HG03457 (cell line): ENCODE measurements at regions not wholly inside any gene's neighbourhood (a gene's known extent, or its start where the extent isn't known, plus 50 kb on each side); places are given as distances from the start of the nearest gene placed in this dataset.

Source experiments
- ATAC-seq: cut with Tn5 transposase; IDR thresholded peaks from one replicate; pipeline ENCODE4 v1.9.1; 2021; ENCODE audit warnings: moderate number of reproducible peaks; ENCODE audit not compliant: unreplicated experiment

GRCh38 chr1:190540366-190540765 lies 62.7 kb upstream of the BRINP3 start:
- ATAC-seq, result no peak

DNA sequence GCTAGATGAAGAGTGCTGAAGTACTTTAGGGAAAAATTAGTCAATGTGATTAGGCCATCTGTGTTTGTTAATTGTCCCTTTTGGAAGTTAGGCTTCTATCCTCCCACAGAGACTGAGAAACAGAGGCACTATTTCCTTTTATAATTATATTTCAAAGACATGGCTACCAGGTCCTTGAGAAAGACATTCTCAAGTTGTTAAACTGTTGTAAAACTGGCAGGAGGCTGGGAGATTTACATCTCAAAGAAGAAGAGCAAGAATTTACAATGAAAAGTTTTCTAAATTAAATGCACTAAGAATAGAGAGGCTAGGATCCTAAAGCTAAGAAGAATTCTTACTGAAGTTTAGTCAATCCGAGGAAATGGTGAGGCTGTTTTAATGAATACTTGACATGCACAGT lies 74.0 kb upstream of the BRINP3 start:
- no peak for ATAC-seq

GRCh38 chr1:190560161-190560681 lies 82.6 kb upstream of the BRINP3 start:
- ATAC-seq, result no peak

DNA sequence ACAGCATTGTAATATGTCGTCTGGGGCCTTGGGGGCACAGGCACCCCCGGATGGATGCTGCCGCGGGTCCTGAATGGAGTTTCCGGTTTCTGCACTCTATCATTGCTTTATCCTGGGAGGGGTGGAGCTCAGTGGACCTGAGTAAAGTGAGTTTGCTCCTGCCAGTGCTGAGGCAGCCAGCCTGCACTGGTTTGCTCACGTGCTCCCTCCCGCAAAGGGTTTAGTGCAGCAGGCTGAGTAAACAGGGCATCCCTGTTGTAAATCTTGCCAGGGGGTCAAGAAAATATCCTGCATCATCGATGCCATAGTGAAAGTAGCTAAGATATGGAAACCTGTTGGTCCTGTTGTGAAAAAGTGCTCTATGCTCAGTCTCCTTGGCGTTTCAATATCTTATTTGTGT lies 85.6 kb upstream of the BRINP3 start:
- ATAC-seq, result no peak

DNA sequence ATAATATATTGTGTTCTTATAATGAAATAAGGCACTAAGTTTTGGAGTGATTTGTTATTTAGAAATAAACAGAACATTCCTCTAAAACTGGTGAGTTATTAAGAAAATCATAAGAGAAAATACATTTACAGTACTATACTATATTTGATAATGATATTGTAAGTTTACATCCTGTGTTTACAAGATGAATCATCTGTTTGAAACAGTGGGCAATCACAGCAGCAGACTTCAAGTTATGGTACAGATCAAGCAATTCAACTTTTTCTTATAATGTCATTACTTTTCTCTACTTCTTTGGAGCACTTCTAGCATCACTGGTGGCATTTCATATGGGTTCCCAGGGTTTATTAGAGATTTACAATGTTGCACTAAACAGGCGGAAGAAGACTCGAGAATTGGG lies 86.5 kb upstream of the BRINP3 start:
- no peak for ATAC-seq

- no peak for ATAC-seq
These were observed 100.4 kb upstream of the BRINP3 start for GRCh38 chr1:190578017-190578416.

DNA sequence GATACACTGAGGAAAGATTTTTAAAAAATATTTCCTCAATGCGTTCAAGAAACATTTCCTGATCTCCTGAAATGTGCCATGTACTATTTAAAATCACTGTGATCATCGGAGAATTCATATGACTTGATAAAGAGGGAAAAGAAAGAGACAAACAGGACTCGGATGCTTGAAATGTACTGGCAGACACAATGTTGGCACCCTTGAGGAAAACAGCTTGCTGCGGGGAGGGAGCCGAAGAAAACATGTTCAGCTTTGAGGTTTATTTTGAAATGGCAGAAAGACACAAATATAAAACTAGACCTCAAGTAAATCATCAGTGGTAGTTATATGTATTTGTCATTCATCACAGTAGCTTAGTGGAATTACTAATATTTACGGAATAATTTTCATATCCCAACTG lies 100.9 kb upstream of the BRINP3 start:
- no peak for ATAC-seq

DNA sequence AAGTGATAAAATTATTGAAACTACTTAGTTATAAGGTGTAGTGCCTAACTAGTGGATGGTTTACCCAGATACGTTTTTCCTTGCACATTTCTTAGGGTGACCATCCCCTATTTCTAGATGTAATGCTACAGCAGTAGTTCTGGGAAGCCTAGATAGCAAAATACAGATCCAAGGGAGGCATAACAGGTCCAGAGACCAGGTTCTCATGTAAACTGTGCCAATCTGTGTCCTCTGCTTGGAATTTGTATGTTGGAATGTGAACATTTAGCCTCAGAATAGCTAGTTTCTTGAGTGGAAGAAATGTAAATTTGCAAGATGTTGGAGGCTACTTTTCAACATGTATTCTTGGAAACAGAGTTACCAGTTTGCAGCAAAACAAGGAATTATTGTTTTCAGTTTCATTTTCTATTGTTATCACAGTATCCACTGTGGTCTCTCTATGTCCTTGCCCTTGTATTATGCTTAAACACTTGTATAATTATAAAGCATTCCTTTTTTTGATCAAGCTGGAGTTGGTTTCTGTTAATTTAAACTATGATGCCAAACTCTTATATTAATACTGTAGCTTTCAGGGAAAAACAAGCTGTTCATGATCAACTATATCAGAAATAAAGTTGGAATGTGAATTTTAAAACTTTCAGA lies 102.0 kb upstream of the BRINP3 start:
- ATAC-seq, result no peak

- no peak for ATAC-seq
These were observed 106.2 kb upstream of the BRINP3 start for GRCh38 chr1:190583862-190584261.

DNA sequence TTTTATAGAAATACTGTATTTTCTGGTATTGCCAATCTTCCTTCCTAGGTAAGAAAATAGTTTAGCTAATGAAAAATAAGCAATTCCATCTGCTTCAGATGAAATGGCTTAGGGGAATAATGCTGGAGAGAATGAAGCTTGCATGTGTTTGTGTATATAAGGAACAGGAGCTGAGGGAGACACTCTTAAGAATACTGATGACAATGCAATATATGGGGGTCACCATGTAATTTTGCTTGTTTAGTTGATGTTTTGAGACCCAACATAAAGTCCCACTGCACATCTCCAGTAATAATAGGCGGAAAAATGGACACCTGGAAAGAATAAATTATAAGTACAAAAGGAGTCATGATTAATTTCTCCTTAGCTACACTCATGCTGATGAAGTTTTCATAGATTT lies 110.8 kb upstream of the BRINP3 start:
- no peak for ATAC-seq

GRCh38 chr1:190595438-190595837 lies 117.8 kb upstream of the BRINP3 start:
- ATAC-seq, result no peak

GRCh38 chr1:190597294-190597693 lies 119.6 kb upstream of the BRINP3 start:
- ATAC-seq, result no peak

- no peak for ATAC-seq
These were observed 122.0 kb upstream of the BRINP3 start for GRCh38 chr1:190599670-190600069.

- no peak for ATAC-seq
These were observed 124.7 kb upstream of the BRINP3 start for GRCh38 chr1:190602325-190602724.

DNA sequence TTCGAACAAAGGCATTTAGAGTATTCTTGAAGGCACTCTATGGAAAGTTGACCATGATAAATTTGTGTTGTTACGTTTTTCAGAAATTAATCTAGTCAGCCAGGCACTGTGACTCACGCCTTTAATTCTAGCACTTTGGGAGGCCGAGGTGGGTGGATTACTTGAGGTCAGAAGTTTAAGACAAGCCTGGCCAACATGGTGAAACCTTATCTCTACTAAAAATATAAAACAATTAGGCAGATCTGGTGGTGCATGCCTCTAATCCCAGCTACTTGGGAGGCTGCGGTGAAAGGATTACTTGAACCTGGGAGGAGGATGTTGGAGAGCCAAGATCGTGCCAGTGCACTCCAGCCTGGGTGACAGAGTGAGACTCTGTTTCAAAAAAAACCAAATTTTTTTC lies 130.6 kb upstream of the BRINP3 start:
- ATAC-seq, result no peak

DNA sequence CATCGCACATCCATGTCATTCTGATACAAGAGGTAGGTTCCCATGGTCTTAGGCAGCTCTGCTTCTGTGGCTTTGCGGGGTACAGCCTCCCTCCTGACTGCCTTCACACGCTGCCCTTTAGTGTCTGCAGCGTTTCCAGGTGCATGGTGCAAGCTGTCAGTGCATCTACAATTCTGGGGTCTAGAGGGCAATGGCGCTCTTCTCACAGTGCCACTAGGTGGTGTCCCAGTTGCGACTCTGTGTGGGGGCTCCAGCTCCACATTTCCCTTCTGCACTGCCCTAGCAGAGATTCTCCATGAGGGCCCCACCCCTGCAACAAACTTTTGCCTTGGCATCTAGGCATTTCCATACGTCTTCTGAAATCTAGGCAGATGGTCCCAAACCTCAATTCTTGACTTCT lies 138.2 kb upstream of the BRINP3 start:
- ATAC-seq, result no peak

- ATAC-seq, result no peak
These were observed 138.6 kb upstream of the BRINP3 start for GRCh38 chr1:190616235-190616634.

DNA sequence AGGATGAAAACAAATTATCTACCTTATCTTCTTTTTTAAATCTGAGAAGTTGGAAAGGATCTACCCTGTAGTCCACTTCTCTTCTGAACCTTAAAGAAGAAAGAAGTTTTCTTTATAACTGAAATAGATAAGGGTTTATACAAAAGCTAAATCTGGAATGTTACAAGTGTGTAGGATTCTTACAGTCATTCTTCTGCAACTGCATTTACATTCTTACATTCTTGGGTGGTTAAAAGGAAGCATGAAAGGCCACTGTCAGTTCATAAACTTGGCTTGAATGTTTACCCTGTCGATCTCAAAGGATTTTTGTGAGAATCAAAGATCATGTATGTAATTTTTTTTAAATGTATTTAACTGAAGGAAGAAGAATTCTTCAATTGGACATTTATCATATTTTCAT lies 142.1 kb upstream of the BRINP3 start:
- no peak for ATAC-seq

- no peak for ATAC-seq
These were observed 155.8 kb upstream of the BRINP3 start for GRCh38 chr1:190633488-190633887.

DNA sequence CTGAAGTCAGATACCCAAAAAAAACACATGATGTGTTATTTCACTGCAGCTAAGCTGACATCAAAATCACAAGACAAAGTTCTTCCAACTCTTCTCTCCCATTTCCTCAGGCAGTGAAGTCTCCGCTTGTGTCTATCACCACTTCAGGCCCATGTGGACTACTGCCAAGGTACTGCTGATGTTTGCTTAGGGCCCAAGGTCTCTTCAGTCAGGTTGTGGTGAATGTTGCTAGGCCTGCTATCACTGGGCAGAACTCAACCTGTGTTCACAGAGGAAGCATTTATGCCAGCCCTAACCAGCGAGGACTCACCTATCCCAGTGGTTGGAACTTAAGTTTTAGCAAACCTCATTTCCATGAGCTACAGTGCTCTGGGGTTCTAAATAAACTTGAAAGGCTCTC lies 156.5 kb upstream of the BRINP3 start:
- no peak for ATAC-seq

DNA sequence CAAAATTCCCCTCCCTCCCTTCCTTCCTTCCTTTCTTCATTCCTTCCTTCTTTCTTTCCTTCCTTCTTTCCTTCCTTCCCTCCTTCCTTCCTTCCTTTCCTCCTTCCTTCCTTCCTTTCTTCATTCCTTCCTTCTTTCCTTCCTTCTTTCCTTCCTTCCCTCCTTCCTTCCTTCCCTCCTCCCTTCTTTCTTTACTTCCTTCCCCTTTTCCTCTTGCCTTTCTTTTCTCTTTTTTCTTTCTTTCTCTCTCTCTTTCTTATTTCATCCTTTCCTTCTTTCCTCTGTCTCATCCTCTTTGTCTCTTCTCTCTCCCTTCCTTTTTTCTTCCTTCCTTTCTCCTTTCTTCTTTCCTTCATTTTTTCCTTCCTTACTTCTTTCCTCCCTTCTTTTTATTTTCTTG lies 171.9 kb upstream of the BRINP3 start:
- ATAC-seq, result no peak

GRCh38 chr1:190658907-190659306 lies 181.2 kb upstream of the BRINP3 start:
- no peak for ATAC-seq

GRCh38 chr1:190663962-190664361 lies 186.3 kb upstream of the BRINP3 start:
- ATAC-seq, result no peak
